ENCODE measurements at regions not wholly inside any gene's neighbourhood (a gene's known extent, or its start where the extent isn't known, plus 50 kb on each side); places are given as distances from the start of the nearest gene placed in this dataset.

DNA sequence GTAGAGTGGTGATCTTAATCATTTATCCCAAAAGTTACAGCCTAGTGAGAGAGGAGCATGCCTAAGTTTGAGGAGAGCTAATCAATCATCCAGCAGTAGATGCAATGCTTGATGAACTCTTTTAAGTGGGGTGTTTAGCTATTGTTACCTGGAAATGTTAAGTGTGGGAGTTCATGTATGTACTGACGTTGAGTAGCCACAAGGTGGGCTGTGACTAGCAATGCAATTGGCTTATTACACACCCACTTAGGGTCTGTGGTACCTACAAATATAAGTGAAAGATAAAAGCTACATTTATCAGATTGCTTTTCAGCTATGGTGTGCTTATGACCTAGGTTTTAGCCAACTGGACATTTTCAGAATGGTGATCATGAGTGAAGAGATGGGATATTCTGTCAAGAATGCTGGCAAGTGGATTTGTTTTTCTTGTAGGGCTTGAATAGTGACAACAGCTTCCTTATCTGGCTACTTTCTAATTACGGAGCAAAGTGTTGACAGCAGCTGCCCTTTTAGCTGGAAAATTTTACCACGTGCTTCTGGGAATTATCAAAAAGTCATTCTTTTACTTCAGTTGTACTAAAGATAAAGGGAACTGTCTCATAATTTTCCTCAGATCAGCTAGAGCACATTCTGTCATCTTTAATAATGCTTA is 170.6 kb downstream of the POSTN start:
- TF ChIP-seq CTCF (IDR thresholded peaks at IDR 0.05; ENCODE audit: low read length) (no peak), EZH2 (optimal IDR thresholded peaks at IDR 0.05; ENCODE audit: low read depth, low read length) (no peak), EZH2phosphoT487 (IDR thresholded peaks at IDR 0.05; ENCODE audit: low read length) (no peak)
